Liver (tissue), 3 donors: ENCODE measurements at regions not wholly inside any gene's neighbourhood (a gene's known extent, or its start where the extent isn't known, plus 50 kb on each side); places are given as distances from the start of the nearest gene placed in this dataset.

Source experiments
- CTCF ChIP-seq: fragments of 150-350 bp; IDR thresholded peaks from 2 replicates; pipeline ENCODE4 v1.5.1; 2017; ENCODE audit warnings: improper control_type of control experiment, low read depth, low read length; ENCODE audit not compliant: missing input control
- HNF4G ChIP-seq: IDR thresholded peaks from 2 replicates; pipeline ENCODE4 v1.6.1; 2016; ENCODE audit warnings: antibody characterized with exemption
- JUND ChIP-seq, 2 donors: IDR thresholded peaks; 2 replicates each; pipeline ENCODE4 v1.6.1; 2016; ENCODE audit warnings: antibody characterized with exemption in 2 of 2
- ZBTB33 ChIP-seq: IDR thresholded peaks from 2 replicates; pipeline ENCODE4 v1.6.1; 2016; ENCODE audit warnings: antibody characterized with exemption
- donor health status: healthy.
- donor health status: healthy.

- TF ChIP-seq HNF4G, result no peak
- no peak for TF ChIP-seq CTCF
- TF ChIP-seq JUND (IDR thresholded peaks at IDR 0.05), result no peak
- no peak for TF ChIP-seq ZBTB33
Measured at GRCh38 chr17:22518185-22518584, 825.9 kb downstream of the KCNJ18 start.
